ENCODE measurements at regions not wholly inside any gene's neighbourhood (a gene's known extent, or its start where the extent isn't known, plus 50 kb on each side); places are given as distances from the start of the nearest gene placed in this dataset.

- Mint-ChIP-seq H3K4me1 (peaks cover 4% of the 10 kb centered on the region), H3K27ac (ENCODE audit: unreplicated experiment) (no peak overlapping the region), H3K9me3 (peaks cover 4% of the 10 kb centered on the region), H3K27me3 (ENCODE audit: low read depth) (no peaks in the 10 kb centered on the region), H3K36me3 (ENCODE audit: low read depth) (peaks cover 2% of the 10 kb centered on the region), H3K4me3 (no peak overlapping the region)
- no peak for DNase-seq (ENCODE audit: low read depth, low spot score)
- TF ChIP-seq CTCF (conservative IDR thresholded peaks at IDR 0.05): no peak
These were observed 218.6 kb upstream of the C1orf87 start for GRCh38 chr1:60292140-60292539.

DNA sequence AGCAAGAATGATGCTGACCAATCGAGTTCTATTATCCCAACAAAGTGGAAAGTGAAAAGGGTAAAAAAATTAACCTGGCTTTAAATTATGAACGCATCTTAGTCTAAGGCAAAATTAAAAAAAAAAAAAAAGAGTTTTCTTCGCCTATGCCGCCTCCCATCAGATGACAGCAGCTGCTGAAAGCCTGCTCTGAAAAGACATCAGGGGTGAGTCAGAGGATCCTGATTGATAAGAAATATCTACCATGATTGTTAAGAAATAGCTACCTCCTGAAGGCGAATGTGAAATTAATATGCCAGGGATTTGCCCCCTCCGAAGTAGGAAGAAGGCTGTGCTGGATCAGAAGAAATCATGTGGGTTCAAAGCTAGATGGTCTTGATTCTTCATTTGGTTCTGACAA is 216.8 kb upstream of the C1orf87 start:
- TF ChIP-seq CTCF (conservative IDR thresholded peaks at IDR 0.05): no peak
- H3K36me3 Mint-ChIP-seq (ENCODE audit: low read depth): peaks cover 2% of the 10 kb centered on the region
- H3K9me3 Mint-ChIP-seq: peaks cover 5% of the 10 kb centered on the region
- H3K27me3 Mint-ChIP-seq (ENCODE audit: low read depth): no peaks in the 10 kb centered on the region
- H3K27ac Mint-ChIP-seq (ENCODE audit: unreplicated experiment): no peak overlapping the region
- no peak overlapping the region for H3K4me3 Mint-ChIP-seq
- peaks cover 5% of the 10 kb centered on the region for H3K4me1 Mint-ChIP-seq
- DNase-seq (ENCODE audit: low read depth, low spot score): no peak

GRCh38 chr1:60287536-60287935 is 214.0 kb upstream of the C1orf87 start:
- no peak for TF ChIP-seq CTCF (conservative IDR thresholded peaks at IDR 0.05)
- Mint-ChIP-seq H3K36me3 (ENCODE audit: low read depth) (peaks cover 2% of the 10 kb centered on the region), H3K4me1 (peaks cover 5% of the 10 kb centered on the region), H3K27ac (ENCODE audit: unreplicated experiment) (no peak overlapping the region), H3K27me3 (ENCODE audit: low read depth) (no peaks in the 10 kb centered on the region), H3K4me3 (no peak overlapping the region), H3K9me3 (peaks cover 5% of the 10 kb centered on the region)
- DNase-seq (ENCODE audit: low read depth, low spot score): no peak

GRCh38 chr1:60283690-60284089 is 210.1 kb upstream of the C1orf87 start:
- no peak for DNase-seq (ENCODE audit: low read depth, low spot score)
- TF ChIP-seq CTCF (conservative IDR thresholded peaks at IDR 0.05): no peak
- Mint-ChIP-seq H3K4me1 (peaks cover 26% of the 10 kb centered on the region), H3K27ac (ENCODE audit: unreplicated experiment) (no peak overlapping the region), H3K27me3 (ENCODE audit: low read depth) (no peaks in the 10 kb centered on the region), H3K9me3 (peaks cover 5% of the 10 kb centered on the region), H3K36me3 (ENCODE audit: low read depth) (peaks cover 2% of the 10 kb centered on the region), H3K4me3 (no peak overlapping the region)

DNA sequence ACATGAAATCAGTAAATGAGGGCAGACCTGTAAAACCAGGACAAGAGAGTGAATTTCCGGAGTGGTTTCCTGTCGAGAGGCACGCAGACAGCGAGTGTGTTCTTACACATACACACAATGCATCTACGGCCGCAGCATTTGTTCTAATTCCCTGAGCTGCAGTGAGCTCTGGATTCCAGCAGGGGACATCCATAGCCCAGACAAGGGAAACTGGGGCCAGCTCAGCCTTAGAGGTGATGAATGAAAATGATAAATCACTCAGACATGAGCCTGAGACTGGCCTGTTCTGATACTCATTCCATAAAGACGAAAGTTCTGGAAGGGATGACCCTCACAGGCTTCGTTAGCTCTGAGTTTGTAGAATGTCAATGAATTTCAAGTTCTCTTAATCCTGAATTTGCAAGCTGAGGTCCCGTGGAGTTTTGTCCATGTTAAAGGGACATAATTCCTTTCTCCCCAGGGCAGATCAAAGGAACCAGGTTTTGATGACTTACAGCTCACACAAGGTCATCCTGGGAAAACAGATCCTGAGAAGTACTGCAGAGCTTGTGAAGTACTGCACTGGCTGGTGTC is 207.9 kb upstream of the C1orf87 start:
- TF ChIP-seq CTCF (conservative IDR thresholded peaks at IDR 0.05): peak; percentile 91

More for the DNA sequence above, 207.9 kb upstream of the C1orf87 start:
- H3K4me1 Mint-ChIP-seq: peaks cover 21% of the 10 kb centered on the region
- H3K4me3 Mint-ChIP-seq: no peak overlapping the region
- no peak overlapping the region for H3K27ac Mint-ChIP-seq (ENCODE audit: unreplicated experiment)
- H3K36me3 Mint-ChIP-seq (ENCODE audit: low read depth): no peaks in the 10 kb centered on the region
- DNase-seq (ENCODE audit: low read depth, low spot score): peak; percentile 54
- H3K27me3 Mint-ChIP-seq (ENCODE audit: low read depth): no peaks in the 10 kb centered on the region
- H3K9me3 Mint-ChIP-seq: no peaks in the 10 kb centered on the region
